ENCODE measurements at regions not wholly inside any gene's neighbourhood (a gene's known extent, or its start where the extent isn't known, plus 50 kb on each side); places are given as distances from the start of the nearest gene placed in this dataset.

DNA sequence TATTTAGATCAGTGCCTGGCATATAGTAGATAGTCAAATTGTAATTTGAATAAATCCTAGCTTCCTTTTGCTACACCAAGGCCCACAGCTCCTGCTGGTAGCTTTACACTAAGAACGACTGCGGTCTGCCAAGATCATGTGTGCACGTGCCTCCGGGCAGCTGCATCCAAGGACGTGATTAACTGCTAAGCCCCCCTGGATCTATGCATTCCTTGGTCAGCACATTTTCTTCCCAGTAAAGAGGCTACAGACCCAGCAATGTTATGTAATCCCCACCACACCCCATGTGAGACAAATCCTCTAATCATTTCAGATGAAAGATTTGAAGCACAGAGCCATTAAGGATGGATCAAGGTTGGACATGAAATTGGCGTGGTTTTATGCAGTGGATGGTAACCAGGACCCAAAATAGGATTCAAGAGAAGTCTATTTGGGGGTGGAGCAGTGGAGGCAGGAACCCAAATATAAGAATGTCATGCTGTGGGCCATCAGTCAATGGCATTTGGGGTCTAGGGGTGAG is 65.2 kb upstream of the PEG3 start:
- TF ChIP-seq, protein P1, sequence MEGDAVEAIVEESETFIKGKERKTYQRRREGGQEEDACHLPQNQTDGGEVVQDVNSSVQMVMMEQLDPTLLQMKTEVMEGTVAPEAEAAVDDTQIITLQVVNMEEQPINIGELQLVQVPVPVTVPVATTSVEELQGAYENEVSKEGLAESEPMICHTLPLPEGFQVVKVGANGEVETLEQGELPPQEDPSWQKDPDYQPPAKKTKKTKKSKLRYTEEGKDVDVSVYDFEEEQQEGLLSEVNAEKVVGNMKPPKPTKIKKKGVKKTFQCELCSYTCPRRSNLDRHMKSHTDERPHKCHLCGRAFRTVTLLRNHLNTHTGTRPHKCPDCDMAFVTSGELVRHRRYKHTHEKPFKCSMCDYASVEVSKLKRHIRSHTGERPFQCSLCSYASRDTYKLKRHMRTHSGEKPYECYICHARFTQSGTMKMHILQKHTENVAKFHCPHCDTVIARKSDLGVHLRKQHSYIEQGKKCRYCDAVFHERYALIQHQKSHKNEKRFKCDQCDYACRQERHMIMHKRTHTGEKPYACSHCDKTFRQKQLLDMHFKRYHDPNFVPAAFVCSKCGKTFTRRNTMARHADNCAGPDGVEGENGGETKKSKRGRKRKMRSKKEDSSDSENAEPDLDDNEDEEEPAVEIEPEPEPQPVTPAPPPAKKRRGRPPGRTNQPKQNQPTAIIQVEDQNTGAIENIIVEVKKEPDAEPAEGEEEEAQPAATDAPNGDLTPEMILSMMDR (conservative IDR thresholded peaks at IDR 0.05): no peak
- no peak for TF ChIP-seq ZFX (IDR thresholded peaks at IDR 0.05)

Measured in C4-2B (cell line).